Liver (tissue), 8 donors: ENCODE measurements at regions not wholly inside any gene's neighbourhood (a gene's known extent, or its start where the extent isn't known, plus 50 kb on each side); places are given as distances from the start of the nearest gene placed in this dataset.

Source experiments
- DNase-seq: peaks from one replicate; pipeline ENCODE4 v3.0.0-alpha.2; 2017; ENCODE audit warnings: low spot score
- H3K27ac ChIP-seq, 2 donors: one replicate each; pipeline ENCODE4 v1.7.0; 2013; ENCODE audit warnings: inconsistent platforms in 2 of 2, low read length in 2 of 2, control low read depth in 1 of 2, low read depth in 1 of 2, mild to moderate bottlenecking in 1 of 2
- H3K27me3 ChIP-seq, 4 donors: one replicate each; pipeline versions ENCODE4 v1.6.1 to v1.7.0; 2013; ENCODE audit warnings: low read length in 3 of 4, inconsistent platforms in 1 of 4, mild to moderate bottlenecking in 1 of 4, moderate library complexity in 1 of 4; ENCODE audit not compliant: control insufficient read depth in 4 of 4, insufficient read depth in 4 of 4
- H3K36me3 ChIP-seq, 4 donors: one replicate each; pipeline versions ENCODE4 v1.6.1 to v1.7.0; 2013; ENCODE audit warnings: low read length in 3 of 4, mild to moderate bottlenecking in 3 of 4, low read depth in 1 of 4, moderate library complexity in 1 of 4; ENCODE audit not compliant: control insufficient read depth in 4 of 4, insufficient read depth in 3 of 4
- H3K4me1 ChIP-seq, 4 donors: one replicate each; pipeline versions ENCODE4 v1.6.1 to v1.7.0; 2013; ENCODE audit warnings: low read length in 3 of 4, mild to moderate bottlenecking in 3 of 4, moderate library complexity in 1 of 4; ENCODE audit not compliant: control insufficient read depth in 4 of 4, insufficient read depth in 4 of 4
- H3K4me3 ChIP-seq, 3 donors: one replicate each; pipeline versions ENCODE4 v1.6.1 to v1.7.0; 2013; ENCODE audit warnings: low read length in 3 of 3, control low read depth in 1 of 3, low read depth in 1 of 3, mild to moderate bottlenecking in 1 of 3
- H3K9ac ChIP-seq, 2 donors: one replicate each; pipeline ENCODE4 v1.7.0; 2013; ENCODE audit warnings: low read length in 2 of 2, mild to moderate bottlenecking in 2 of 2, moderate library complexity in 2 of 2, control low read depth in 1 of 2, low read depth in 1 of 2
- H3K9me3 ChIP-seq, 4 donors: one replicate each; pipeline versions ENCODE4 v1.6.1 to v1.7.0; 2013; ENCODE audit warnings: low read length in 3 of 4; ENCODE audit not compliant: control insufficient read depth in 4 of 4
- ATF3 ChIP-seq: IDR thresholded peaks from 2 replicates; pipeline ENCODE4 v1.6.1; 2016; ENCODE audit warnings: antibody characterized with exemption
- CTCF ChIP-seq: fragments of 150-350 bp; IDR thresholded peaks from 2 replicates; pipeline ENCODE4 v1.5.1; 2017; ENCODE audit warnings: improper control_type of control experiment, low read depth, low read length; ENCODE audit not compliant: missing input control
- FOXA1 ChIP-seq: IDR thresholded peaks from 2 replicates; pipeline ENCODE4 v1.6.1; 2016; ENCODE audit warnings: antibody characterized with exemption
- HNF4G ChIP-seq: IDR thresholded peaks from 2 replicates; pipeline ENCODE4 v1.6.1; 2016; ENCODE audit warnings: antibody characterized with exemption
- MAX ChIP-seq: IDR thresholded peaks from 2 replicates; pipeline ENCODE4 v1.6.1; 2016; ENCODE audit warnings: antibody characterized with exemption
- NR2F2 ChIP-seq: IDR thresholded peaks from 2 replicates; pipeline ENCODE4 v1.6.1; 2016; ENCODE audit warnings: antibody characterized with exemption
- RAD21 ChIP-seq, 2 donors: IDR thresholded peaks; 2 replicates each; pipeline ENCODE4 v1.6.1; 2016; ENCODE audit warnings: antibody characterized with exemption in 2 of 2, mild to moderate bottlenecking in 2 of 2
- REST ChIP-seq: IDR thresholded peaks from 2 replicates; pipeline ENCODE4 v1.6.1; 2016; ENCODE audit warnings: antibody characterized with exemption, mild to moderate bottlenecking
- RXRA ChIP-seq, 2 donors: IDR thresholded peaks; 2 replicates each; pipeline ENCODE4 v1.6.1; 2017 to 2018; ENCODE audit warnings: antibody characterized with exemption in 2 of 2, mild to moderate bottlenecking in 1 of 2
- TAF1 ChIP-seq: conservative IDR thresholded peaks from 2 replicates; pipeline ENCODE4 v1.6.1; 2016; ENCODE audit warnings: antibody characterized with exemption, mild to moderate bottlenecking
- ZBTB33 ChIP-seq: IDR thresholded peaks from 2 replicates; pipeline ENCODE4 v1.6.1; 2016; ENCODE audit warnings: antibody characterized with exemption
- WGBS: extraction: QIAGEN DNeasy Blood & Tissue Kit; methylation state at CpG from one replicate; pipeline ENCODE4 v1.1.7; 2013; 5-methylcytosine and 5-hydroxymethylcytosine counted together
- donor health status: healthy.
- donor health status: healthy.
- donor health status: healthy.
- donor health status: healthy.
- donor health status: healthy.

GRCh38 chr20:60286764-60287163 is 328.5 kb downstream of the CDH26 start (continued):
- TF ChIP-seq REST: no peak

- Histone ChIP-seq H3K27ac (no peak overlapping the region), H3K36me3 (no peaks in the 10 kb centered on the region), H3K9me3 (peaks cover 3 to 7% (median 6%) of the 10 kb centered on the region in 4 donors), H3K4me3 (no peak overlapping the region), H3K27me3 (peaks cover 0 to 6% (median 0%) of the 10 kb centered on the region in 4 donors), H3K4me1 (no peaks in the 10 kb centered on the region), H3K9ac (no peak overlapping the region)
- 90% methylated on average over 2 of the region's 2 CpGs for WGBS
- TF ChIP-seq ZBTB33: no peak
- no peak for TF ChIP-seq FOXA1
- TF ChIP-seq HNF4G: no peak
- no peak for TF ChIP-seq RAD21 (IDR thresholded peaks at IDR 0.05)
- no peak for TF ChIP-seq MAX
- TF ChIP-seq TAF1: no peak
- no peak for TF ChIP-seq RXRA (IDR thresholded peaks at IDR 0.05)
- TF ChIP-seq ATF3: no peak
- no peak for TF ChIP-seq CTCF
- TF ChIP-seq NR2F2: no peak
- no peak for DNase-seq
Observed at GRCh38 chr20:60288945-60289344, 330.7 kb downstream of the CDH26 start.

- WGBS: 75% methylated on average over 5 of the region's 5 CpGs
- Histone ChIP-seq H3K27me3 (no peaks in the 10 kb centered on the region), H3K9ac (no peak overlapping the region), H3K4me3 (no peak overlapping the region), H3K9me3 (peaks cover 3 to 7% (median 6%) of the 10 kb centered on the region in 4 donors), H3K4me1 (no peaks in the 10 kb centered on the region), H3K36me3 (no peaks in the 10 kb centered on the region), H3K27ac (no peak overlapping the region)
- TF ChIP-seq ATF3: no peak
- no peak for DNase-seq
Observed at GRCh38 chr20:60292001-60292520, 333.8 kb downstream of the CDH26 start.
